ENCODE measurements at regions not wholly inside any gene's neighbourhood (a gene's known extent, or its start where the extent isn't known, plus 50 kb on each side); places are given as distances from the start of the nearest gene placed in this dataset.

- H3K18ac ChIP-seq (ENCODE audit: low read depth, low read length), result no peak overlapping the region
- no peak overlapping the region for H3K4ac ChIP-seq (ENCODE audit: low read depth, low read length)
- POLR2A ChIA-PET (ENCODE audit: unreplicated experiment), result no interaction called here
- no peak overlapping the region for H3K27ac ChIP-seq (ENCODE audit: insufficient read depth, low read length)
- no peak overlapping the region for H4K91ac ChIP-seq (ENCODE audit: insufficient read depth, low read depth, low read length)
- H2BK120ac ChIP-seq (ENCODE audit: low read depth, low read length), result no peak overlapping the region
- H3K36me3 ChIP-seq (ENCODE audit: control insufficient read depth, insufficient read depth, low read length), result no peaks in the 10 kb centered on the region
- no peaks in the 10 kb centered on the region for H3K79me1 ChIP-seq (ENCODE audit: low read depth in 1 of 2, low read length in 2 of 2)
- H3K14ac ChIP-seq (replicated peaks; ENCODE audit: low read depth, low read length), result no peak overlapping the region
- dilution Hi-C loops (cut with HindIII; ENCODE audit: low sequenced_read_pairs, unreplicated experiment), result no loop called here
- intact Hi-C loops (cut with micrococcal nuclease), result no loop called here
- ATAC-seq (ENCODE audit: low read depth) (no peak), DNase-seq (no peak)
- H3K4me2 ChIP-seq (ENCODE audit: low read depth, low read length), result no peak overlapping the region
- no peaks in the 10 kb centered on the region for H3K9me1 ChIP-seq (ENCODE audit: insufficient read depth, low read length)
- TF ChIP-seq CEBPB (IDR thresholded peaks at IDR 0.05; ENCODE audit: low read depth, low read length), result no peak
- no peak for TF ChIP-seq MXI1 (IDR thresholded peaks at IDR 0.05; ENCODE audit: borderline replicate concordance, low read depth, low read length)
- no peak overlapping the region for H2BK15ac ChIP-seq (ENCODE audit: low read depth, low read length)
- no peak overlapping the region for H3K23ac ChIP-seq (ENCODE audit: low read depth, low read length)
- H2BK20ac ChIP-seq (ENCODE audit: low read depth, low read length), result no peak overlapping the region
- H2AK5ac ChIP-seq (ENCODE audit: low read depth, low read length), result no peak overlapping the region
- H4K5ac ChIP-seq (ENCODE audit: low read depth, low read length), result no peak overlapping the region
- no TSS peak for BruUV-seq (replicated peaks)
- no peaks in the 10 kb centered on the region for H4K20me1 ChIP-seq (ENCODE audit: insufficient read depth, low read length)
- H3K27me3 ChIP-seq (ENCODE audit: control insufficient read depth, insufficient read depth, low read length), result no peaks in the 10 kb centered on the region
- 67% methylated on average over 1 of the region's 1 CpG; no CpG with 5 or more reads in 1 of the 2 experiments for WGBS, 2 experiments (ENCODE audit: extremely low coverage in 2 of 2, insufficient read length in 1 of 2)
- H4K8ac ChIP-seq (ENCODE audit: low read depth in 2 of 2, low read length in 2 of 2), result no peak overlapping the region
- no peak overlapping the region for H2AK9ac ChIP-seq (replicated peaks; ENCODE audit: low read depth, low read length, poor library complexity)
- in situ Hi-C loops (cut with MboI; ENCODE audit: low sequenced_read_pairs), result no loop called here
- H3K9me3 ChIP-seq (ENCODE audit: control insufficient read depth, insufficient read depth, low read length), result no peaks in the 10 kb centered on the region
- no peak overlapping the region for H2AFZ ChIP-seq (replicated peaks; ENCODE audit: low read length, poor library complexity)
- H3K4me3 ChIP-seq (ENCODE audit: insufficient read depth, low read depth, low read length), result no peak overlapping the region
- H2BK5ac ChIP-seq (ENCODE audit: low read depth, low read length, poor library complexity, severe bottlenecking), result no peak overlapping the region
- H3K9ac ChIP-seq (ENCODE audit: low read depth, low read length), result no peak overlapping the region
- no peak overlapping the region for H3K56ac ChIP-seq (ENCODE audit: extremely low read depth, insufficient read depth, low read length)
- peaks cover 2% of the 10 kb centered on the region; the same call in 1 of the 2 replicates for H3K4me1 ChIP-seq (ENCODE audit: control insufficient read depth, insufficient read depth, low read length)
- CTCF ChIA-PET, result no interaction called here
Observed at GRCh38 chr3:115381931-115382330, 234.8 kb upstream of the ZBTB20 start.
